Tongue (tissue), 1 donor: ENCODE measurements at regions not wholly inside any gene's neighbourhood (a gene's known extent, or its start where the extent isn't known, plus 50 kb on each side); places are given as distances from the start of the nearest gene placed in this dataset.

Experiments used
- DNase-seq: peaks from one replicate; pipeline ENCODE4 v3.0.0-alpha.2; 2015

- no peak for DNase-seq
Measured at GRCh38 chr14:53516261-53516774, 363.2 kb upstream of the DDHD1 start.

- peak; percentile 22 for DNase-seq
Measured at GRCh38 chr14:53515276-53515675, 362.2 kb upstream of the DDHD1 start.

GRCh38 chr14:53514197-53514596 is 361.1 kb upstream of the DDHD1 start:
- DNase-seq = no peak

- DNase-seq = no peak
Measured at GRCh38 chr14:53510281-53510912, 357.3 kb upstream of the DDHD1 start.

GRCh38 chr14:53509276-53510244 is 356.4 kb upstream of the DDHD1 start:
- DNase-seq = peak; percentile 88

GRCh38 chr14:53501361-53502211 is 348.5 kb upstream of the DDHD1 start:
- peak; percentile 11 for DNase-seq

- no peak for DNase-seq
Measured at GRCh38 chr14:53500191-53500590, 347.1 kb upstream of the DDHD1 start.

GRCh38 chr14:53496668-53497067 is 343.5 kb upstream of the DDHD1 start:
- DNase-seq = no peak

- DNase-seq = no peak
Measured at GRCh38 chr14:53495846-53496343, 342.8 kb upstream of the DDHD1 start.

GRCh38 chr14:53494587-53494986 is 341.5 kb upstream of the DDHD1 start:
- DNase-seq = no peak

GRCh38 chr14:53493860-53494259 is 340.7 kb upstream of the DDHD1 start:
- DNase-seq = no peak

- DNase-seq = no peak
Measured at GRCh38 chr14:53493320-53493719, 340.2 kb upstream of the DDHD1 start.

- no peak for DNase-seq
Measured at GRCh38 chr14:53491884-53492277, 338.8 kb upstream of the DDHD1 start.

- no peak for DNase-seq
Measured at GRCh38 chr14:53491256-53491883, 338.2 kb upstream of the DDHD1 start.

GRCh38 chr14:53478174-53478573 is 325.1 kb upstream of the DDHD1 start:
- no peak for DNase-seq

GRCh38 chr14:53473480-53473879 is 320.4 kb upstream of the DDHD1 start:
- DNase-seq = no peak

GRCh38 chr14:53472306-53472705 is 319.2 kb upstream of the DDHD1 start:
- no peak for DNase-seq

- DNase-seq = peak; percentile 59
Measured at GRCh38 chr14:53470351-53471043, 317.4 kb upstream of the DDHD1 start.

GRCh38 chr14:53468876-53469275 is 315.8 kb upstream of the DDHD1 start:
- DNase-seq = no peak

- DNase-seq = no peak
Measured at GRCh38 chr14:53464376-53464775, 311.3 kb upstream of the DDHD1 start.
